NB4 (cell line): ENCODE measurements at regions not wholly inside any gene's neighbourhood (a gene's known extent, or its start where the extent isn't known, plus 50 kb on each side); places are given as distances from the start of the nearest gene placed in this dataset.

Experiments
- DNase-seq: peaks from one replicate; pipeline ENCODE4 v3.0.0; 2010; ENCODE audit warnings: low read depth
- H3K4me3 ChIP-seq: one replicate; pipeline ENCODE4 v1.5.1; 2011; ENCODE audit warnings: mild to moderate bottlenecking, low read depth, low read length, moderate library complexity
- MYC ChIP-seq: IDR thresholded peaks from 2 replicates; pipeline ENCODE4 v1.6.1; 2011; ENCODE audit warnings: low read depth, low read length
- POLR2A ChIP-seq: IDR thresholded peaks from 2 replicates; pipeline ENCODE4 v1.6.1; 2011; ENCODE audit warnings: mild to moderate bottlenecking; ENCODE audit not compliant: insufficient read length; ENCODE audit errors: extremely low read depth
- TF ChIP-seq, protein P1 (sequence below): IDR thresholded peaks from 2 replicates; pipeline ENCODE4 v1.6.1; 2011; ENCODE audit warnings: low read depth, low read length
- TF ChIP-seq, protein P2 (sequence below): IDR thresholded peaks from one replicate; pipeline ENCODE4 v1.5.1; 2012; ENCODE audit warnings: low read depth, low read length

DNA sequence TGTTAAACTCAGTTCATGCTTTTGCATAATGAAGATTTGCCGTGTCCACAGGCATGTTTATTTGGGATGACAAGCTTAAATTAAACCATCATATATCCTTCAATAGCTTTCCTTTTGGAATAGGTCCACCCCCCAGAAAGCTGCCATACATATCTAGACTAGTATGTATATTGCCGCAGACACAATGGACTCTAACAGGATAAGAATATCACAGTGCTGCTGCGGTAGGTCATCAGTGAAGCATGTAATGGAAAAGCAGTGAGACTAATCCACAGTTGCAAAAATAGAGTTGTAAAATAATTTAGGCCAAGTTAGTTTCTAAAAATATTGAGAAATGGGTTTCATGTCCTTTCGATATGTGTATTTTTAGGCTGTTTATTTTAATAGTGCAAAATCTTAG is 819.9 kb upstream of the DPPA4 start:
- TF ChIP-seq, protein P1, sequence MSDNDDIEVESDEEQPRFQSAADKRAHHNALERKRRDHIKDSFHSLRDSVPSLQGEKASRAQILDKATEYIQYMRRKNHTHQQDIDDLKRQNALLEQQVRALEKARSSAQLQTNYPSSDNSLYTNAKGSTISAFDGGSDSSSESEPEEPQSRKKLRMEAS: no peak
- TF ChIP-seq, protein P2, sequence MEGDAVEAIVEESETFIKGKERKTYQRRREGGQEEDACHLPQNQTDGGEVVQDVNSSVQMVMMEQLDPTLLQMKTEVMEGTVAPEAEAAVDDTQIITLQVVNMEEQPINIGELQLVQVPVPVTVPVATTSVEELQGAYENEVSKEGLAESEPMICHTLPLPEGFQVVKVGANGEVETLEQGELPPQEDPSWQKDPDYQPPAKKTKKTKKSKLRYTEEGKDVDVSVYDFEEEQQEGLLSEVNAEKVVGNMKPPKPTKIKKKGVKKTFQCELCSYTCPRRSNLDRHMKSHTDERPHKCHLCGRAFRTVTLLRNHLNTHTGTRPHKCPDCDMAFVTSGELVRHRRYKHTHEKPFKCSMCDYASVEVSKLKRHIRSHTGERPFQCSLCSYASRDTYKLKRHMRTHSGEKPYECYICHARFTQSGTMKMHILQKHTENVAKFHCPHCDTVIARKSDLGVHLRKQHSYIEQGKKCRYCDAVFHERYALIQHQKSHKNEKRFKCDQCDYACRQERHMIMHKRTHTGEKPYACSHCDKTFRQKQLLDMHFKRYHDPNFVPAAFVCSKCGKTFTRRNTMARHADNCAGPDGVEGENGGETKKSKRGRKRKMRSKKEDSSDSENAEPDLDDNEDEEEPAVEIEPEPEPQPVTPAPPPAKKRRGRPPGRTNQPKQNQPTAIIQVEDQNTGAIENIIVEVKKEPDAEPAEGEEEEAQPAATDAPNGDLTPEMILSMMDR: no peak
- no peak for TF ChIP-seq MYC
- TF ChIP-seq POLR2A: no peak
- H3K4me3 ChIP-seq: no peak overlapping the region
- no peak for DNase-seq

DNA sequence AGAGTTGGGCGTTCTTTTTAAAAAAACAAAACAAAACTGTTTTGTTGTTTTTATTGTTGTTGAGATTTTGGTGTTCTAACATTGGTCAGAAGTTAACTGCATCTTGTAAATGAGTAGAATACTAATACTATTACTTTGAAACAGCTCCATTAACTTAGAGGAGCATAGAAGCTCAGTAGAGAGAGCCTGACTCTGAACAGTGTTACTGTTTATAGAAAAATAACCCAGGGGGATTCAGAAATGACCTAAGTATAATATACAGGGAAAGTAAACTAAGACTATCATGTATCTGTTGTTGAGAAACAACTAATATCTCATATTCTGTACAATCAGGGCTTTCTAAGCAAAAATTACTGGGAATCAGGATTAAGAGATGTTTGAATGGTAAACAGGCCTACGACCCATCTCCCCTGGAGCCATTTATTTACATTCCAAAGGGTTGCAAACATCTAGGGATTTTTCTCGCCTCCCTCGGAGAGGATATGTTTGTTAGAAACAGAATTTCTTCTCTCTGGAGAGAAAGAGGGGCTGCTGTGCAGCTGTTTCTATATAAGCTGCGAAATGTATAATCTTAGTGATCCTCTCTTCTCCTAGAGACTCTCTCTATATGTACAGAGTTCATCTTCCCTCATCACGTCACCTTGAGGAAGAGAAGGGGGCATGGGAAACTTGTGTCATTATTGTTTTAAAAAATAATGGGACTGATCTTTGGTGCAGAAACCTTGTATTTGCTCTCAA is 827.5 kb upstream of the DPPA4 start:
- TF ChIP-seq, protein P1: no peak
- no peak for TF ChIP-seq POLR2A
- no peak for TF ChIP-seq MYC
- TF ChIP-seq, protein P2: no peak
- no peak for DNase-seq
- H3K4me3 ChIP-seq: no peak overlapping the region

DNA sequence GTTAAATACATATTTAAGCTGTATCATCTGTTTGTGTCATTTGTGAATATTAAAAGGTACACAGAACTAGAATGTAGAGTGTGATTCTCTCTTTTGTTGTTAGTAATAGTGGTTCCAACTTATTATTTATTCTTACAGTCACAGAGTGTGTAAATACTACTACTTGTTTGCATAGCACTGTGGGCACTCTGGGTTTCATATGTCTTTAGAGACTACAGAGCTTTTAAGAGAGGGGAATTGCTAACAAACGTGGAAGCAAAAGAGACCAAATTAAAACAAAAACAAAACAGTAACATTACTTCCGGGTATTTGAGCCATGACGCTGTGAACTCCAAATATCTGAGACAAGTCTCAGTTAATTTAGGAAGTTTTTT is 828.0 kb upstream of the DPPA4 start:
- no peak for DNase-seq
- H3K4me3 ChIP-seq: no peak overlapping the region
- TF ChIP-seq, protein P2: no peak
- TF ChIP-seq MYC (no peak), POLR2A (no peak)
- TF ChIP-seq, protein P1: no peak

DNA sequence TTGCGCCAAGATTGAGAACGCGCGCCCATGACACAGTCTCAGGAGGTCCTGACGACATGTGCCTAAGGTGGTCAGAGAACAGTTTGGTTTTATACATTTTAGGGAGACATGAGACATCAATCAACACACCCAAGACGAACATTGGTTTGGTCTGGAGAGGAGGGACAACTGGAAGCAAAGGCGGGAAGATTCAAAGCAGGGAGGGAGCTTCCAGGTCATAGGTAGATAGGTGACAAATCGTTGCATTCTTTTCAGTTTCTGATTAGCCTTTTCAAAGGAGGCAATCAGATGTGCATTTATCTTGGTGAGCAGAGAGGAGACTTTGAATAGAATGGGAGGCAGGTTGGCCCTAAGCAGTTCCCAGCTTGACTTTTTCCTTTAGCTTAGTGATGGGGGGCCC is 828.4 kb upstream of the DPPA4 start:
- H3K4me3 ChIP-seq: no peak overlapping the region
- no peak for DNase-seq
- no peak for TF ChIP-seq MYC
- TF ChIP-seq, protein P1: no peak
- no peak for TF ChIP-seq POLR2A
- TF ChIP-seq, protein P2: no peak

DNA sequence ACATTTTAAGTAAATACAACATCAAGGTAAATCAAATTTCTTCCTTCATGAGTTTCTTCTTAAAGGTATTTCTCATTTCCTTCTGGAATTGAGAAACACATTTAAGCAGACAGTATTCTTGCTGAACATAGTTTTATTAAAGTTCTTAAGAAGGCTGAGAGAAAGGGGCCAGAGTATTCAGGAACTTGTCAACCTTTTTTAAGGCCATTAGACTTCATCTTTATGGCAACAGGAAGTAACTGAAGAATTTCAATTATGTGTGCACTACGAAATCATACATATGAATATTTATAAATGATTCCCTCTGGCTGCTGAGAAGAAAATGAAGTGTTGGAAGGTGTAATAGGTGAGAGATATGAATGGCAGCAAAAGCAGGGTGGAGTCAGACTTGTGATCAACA is 829.4 kb upstream of the DPPA4 start:
- DNase-seq: no peak
- TF ChIP-seq MYC (no peak), POLR2A (no peak)
- TF ChIP-seq, protein P1: no peak
- no peak overlapping the region for H3K4me3 ChIP-seq

DNA sequence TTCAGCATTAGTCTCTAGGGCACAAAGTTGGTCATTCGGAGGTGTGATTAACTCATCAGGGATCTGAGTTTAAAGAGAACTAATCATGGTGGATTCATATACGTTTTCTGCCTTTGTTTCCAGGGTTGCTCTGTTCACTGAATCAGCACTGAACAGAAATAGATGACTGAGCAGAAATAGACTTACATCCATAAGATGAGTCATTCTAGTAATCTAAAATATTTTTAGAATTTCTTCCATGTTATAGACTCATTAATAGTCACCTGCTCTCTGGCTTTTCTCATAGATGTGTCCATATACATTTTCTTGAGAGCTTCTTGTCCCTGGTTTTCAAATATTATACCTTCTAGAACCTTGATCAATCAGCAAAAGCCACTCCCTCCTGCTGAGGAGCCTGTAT is 837.6 kb upstream of the DPPA4 start:
- DNase-seq: no peak
- no peak overlapping the region for H3K4me3 ChIP-seq
- TF ChIP-seq, protein P2: no peak
- TF ChIP-seq, protein P1: no peak
- TF ChIP-seq POLR2A (no peak), MYC (no peak)
